Mucosa of rectum (tissue), 2 donors: ENCODE measurements at regions not wholly inside any gene's neighbourhood (a gene's known extent, or its start where the extent isn't known, plus 50 kb on each side); places are given as distances from the start of the nearest gene placed in this dataset.

Source experiments
- H3K27ac ChIP-seq, 2 donors: one replicate each; pipeline ENCODE4 v1.7.0; 2013; ENCODE audit warnings: inconsistent platforms in 2 of 2, low read depth in 2 of 2, low read length in 2 of 2
- H3K27me3 ChIP-seq, 2 donors: one replicate each; pipeline ENCODE4 v1.7.0; 2013; ENCODE audit warnings: low read length in 2 of 2; ENCODE audit not compliant: control insufficient read depth in 2 of 2, insufficient read depth in 2 of 2
- H3K36me3 ChIP-seq, 2 donors: one replicate each; pipeline ENCODE4 v1.7.0; 2013; ENCODE audit warnings: low read length in 2 of 2; ENCODE audit not compliant: control insufficient read depth in 2 of 2, insufficient read depth in 2 of 2
- H3K4me1 ChIP-seq, 2 donors: one replicate each; pipeline ENCODE4 v1.7.0; 2013; ENCODE audit warnings: low read length in 2 of 2, mild to moderate bottlenecking in 1 of 2; ENCODE audit not compliant: control insufficient read depth in 2 of 2, insufficient read depth in 2 of 2
- H3K4me3 ChIP-seq, 2 donors: one replicate each; pipeline ENCODE4 v1.7.0; 2013; ENCODE audit warnings: low read length in 2 of 2
- H3K9ac ChIP-seq, 2 donors: one replicate each; pipeline ENCODE4 v1.7.0; 2013; ENCODE audit warnings: low read length in 2 of 2, low read depth in 1 of 2, mild to moderate bottlenecking in 1 of 2
- H3K9me3 ChIP-seq, 2 donors: one replicate each; pipeline ENCODE4 v1.7.0; 2013; ENCODE audit warnings: low read length in 2 of 2; ENCODE audit not compliant: control insufficient read depth in 2 of 2
- donor health status: healthy.
- donor health status: Normal muscosa, but diverticular disease.

DNA sequence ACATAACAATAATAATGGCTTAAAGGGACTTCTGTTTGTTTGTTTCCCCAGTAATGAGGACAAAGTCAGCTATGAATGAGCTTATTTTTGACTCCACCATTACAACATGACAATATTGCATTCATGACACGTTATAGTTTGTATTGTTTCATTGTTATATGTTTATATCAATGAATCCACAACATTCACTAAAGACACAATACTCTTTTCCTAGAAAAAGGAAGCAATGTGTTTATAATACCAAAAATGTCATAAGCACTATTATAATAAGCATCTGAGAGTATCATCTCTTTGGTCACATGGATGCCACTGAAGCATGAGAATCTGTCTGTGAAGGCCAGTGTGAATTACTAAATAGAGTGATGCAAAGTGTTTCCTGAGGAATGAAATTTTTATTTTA lies 1026.9 kb upstream of the C9orf72 start:
- Histone ChIP-seq H3K27me3 (no peaks in the 10 kb centered on the region), H3K4me3 (no peak overlapping the region), H3K4me1 (no peaks in the 10 kb centered on the region), H3K27ac (no peak overlapping the region), H3K36me3 (no peaks in the 10 kb centered on the region), H3K9ac (no peak overlapping the region), H3K9me3 (no peaks in the 10 kb centered on the region)

DNA sequence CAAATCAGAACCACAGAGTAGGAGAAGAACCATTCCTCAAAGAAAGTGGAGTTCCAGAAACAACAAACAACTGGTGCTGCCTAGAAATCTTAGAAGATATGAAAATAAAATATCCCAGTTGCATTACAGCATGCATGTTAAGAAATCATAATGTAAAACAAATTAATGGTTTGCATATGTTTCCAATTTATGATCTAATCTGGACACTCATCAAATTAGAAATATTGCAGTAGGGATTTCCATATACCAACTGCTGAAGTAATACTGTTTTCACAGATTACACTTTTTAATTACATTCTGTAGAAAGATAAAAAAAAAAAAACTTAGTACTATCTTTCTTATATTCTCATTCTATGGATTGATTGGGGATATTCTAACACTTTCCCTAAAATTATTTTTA lies 1034.6 kb upstream of the C9orf72 start:
- no peaks in the 10 kb centered on the region for H3K9me3 ChIP-seq
- H3K36me3 ChIP-seq = no peaks in the 10 kb centered on the region
- no peak overlapping the region for H3K27ac ChIP-seq
- no peak overlapping the region for H3K4me3 ChIP-seq
- no peak overlapping the region for H3K9ac ChIP-seq
- no peaks in the 10 kb centered on the region for H3K27me3 ChIP-seq
- no peaks in the 10 kb centered on the region for H3K4me1 ChIP-seq

- H3K9ac ChIP-seq = no peak overlapping the region
- no peaks in the 10 kb centered on the region for H3K4me1 ChIP-seq
- no peak overlapping the region for H3K27ac ChIP-seq
- H3K27me3 ChIP-seq = no peaks in the 10 kb centered on the region
- no peak overlapping the region for H3K4me3 ChIP-seq
- no peaks in the 10 kb centered on the region for H3K9me3 ChIP-seq
- H3K36me3 ChIP-seq = no peaks in the 10 kb centered on the region
These were observed 1037.1 kb upstream of the C9orf72 start for GRCh38 chr9:28610339-28610738.

DNA sequence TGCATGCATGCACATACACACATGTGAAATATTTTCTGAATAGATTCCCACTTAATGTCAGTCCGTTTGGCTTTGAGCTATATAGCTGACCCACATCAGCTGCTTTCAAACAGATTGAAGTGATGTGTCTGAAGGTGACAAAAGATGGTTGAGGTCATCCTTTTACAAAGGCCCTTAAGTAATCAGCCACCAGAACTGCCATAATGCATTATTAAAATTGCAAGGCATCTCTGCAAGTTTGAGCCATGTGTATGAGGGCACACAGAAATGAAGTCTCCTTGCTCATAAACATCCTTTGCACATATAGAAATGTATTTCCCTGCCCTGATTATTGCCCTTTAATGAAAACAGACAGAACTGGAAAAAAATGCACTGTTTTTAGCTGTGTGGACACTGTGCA lies 1043.0 kb upstream of the C9orf72 start:
- H3K9me3 ChIP-seq = no peaks in the 10 kb centered on the region
- H3K27me3 ChIP-seq = no peaks in the 10 kb centered on the region
- H3K27ac ChIP-seq = no peak overlapping the region
- no peak overlapping the region for H3K9ac ChIP-seq
- H3K36me3 ChIP-seq = no peaks in the 10 kb centered on the region
- H3K4me1 ChIP-seq = no peaks in the 10 kb centered on the region
- H3K4me3 ChIP-seq = no peak overlapping the region

GRCh38 chr9:28620011-28620410 lies 1046.7 kb upstream of the C9orf72 start:
- Histone ChIP-seq H3K9ac (no peak overlapping the region), H3K9me3 (peaks cover 0 to 2% of the 10 kb centered on the region in 2 donors), H3K4me3 (no peak overlapping the region), H3K4me1 (no peaks in the 10 kb centered on the region), H3K27ac (no peak overlapping the region), H3K36me3 (no peaks in the 10 kb centered on the region), H3K27me3 (no peaks in the 10 kb centered on the region)

DNA sequence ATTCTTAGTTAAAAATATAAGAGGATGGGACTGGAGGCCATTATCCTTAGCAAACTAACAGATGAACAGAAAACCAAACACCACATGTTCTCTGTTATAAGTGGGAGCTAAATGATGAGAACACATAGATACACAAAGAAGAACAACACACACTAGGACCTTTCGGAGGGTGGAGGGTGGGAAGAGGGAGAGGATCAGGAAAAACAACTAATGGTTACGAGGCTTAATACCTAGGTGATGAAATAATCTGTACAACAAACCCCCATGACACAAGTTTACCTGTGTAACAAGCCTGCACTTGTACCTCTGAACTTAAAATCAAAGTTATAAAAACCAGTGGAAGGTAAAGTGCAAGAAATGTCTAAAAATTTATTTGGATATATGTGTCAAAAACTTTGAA lies 1047.4 kb upstream of the C9orf72 start:
- Histone ChIP-seq H3K27ac (no peak overlapping the region), H3K36me3 (no peaks in the 10 kb centered on the region), H3K4me3 (no peak overlapping the region), H3K9ac (no peak overlapping the region), H3K4me1 (no peaks in the 10 kb centered on the region), H3K9me3 (peaks cover 0 to 2% of the 10 kb centered on the region in 2 donors), H3K27me3 (no peaks in the 10 kb centered on the region)

- no peak overlapping the region for H3K9ac ChIP-seq
- H3K27me3 ChIP-seq = no peaks in the 10 kb centered on the region
- no peaks in the 10 kb centered on the region for H3K4me1 ChIP-seq
- H3K9me3 ChIP-seq = peaks cover 0 to 2% of the 10 kb centered on the region in 2 donors
- no peaks in the 10 kb centered on the region for H3K36me3 ChIP-seq
- H3K4me3 ChIP-seq = no peak overlapping the region
- no peak overlapping the region for H3K27ac ChIP-seq
These were observed 1051.5 kb upstream of the C9orf72 start for GRCh38 chr9:28624771-28625170.

- H3K4me1 ChIP-seq = no peaks in the 10 kb centered on the region
- no peak overlapping the region for H3K4me3 ChIP-seq
- no peaks in the 10 kb centered on the region for H3K36me3 ChIP-seq
- peaks cover 0 to 2% of the 10 kb centered on the region in 2 donors for H3K9me3 ChIP-seq
- no peak overlapping the region for H3K27ac ChIP-seq
- no peaks in the 10 kb centered on the region for H3K27me3 ChIP-seq
- no peak overlapping the region for H3K9ac ChIP-seq
These were observed 1054.8 kb upstream of the C9orf72 start for GRCh38 chr9:28628031-28628430.

- Histone ChIP-seq H3K9me3 (no peaks in the 10 kb centered on the region), H3K36me3 (no peaks in the 10 kb centered on the region), H3K4me3 (no peak overlapping the region), H3K4me1 (no peaks in the 10 kb centered on the region), H3K27ac (no peak overlapping the region), H3K27me3 (no peaks in the 10 kb centered on the region), H3K9ac (no peak overlapping the region)
These were observed 1075.4 kb upstream of the C9orf72 start for GRCh38 chr9:28648723-28649122.

GRCh38 chr9:28650327-28650726 lies 1077.0 kb upstream of the C9orf72 start:
- H3K4me3 ChIP-seq = no peak overlapping the region

DNA sequence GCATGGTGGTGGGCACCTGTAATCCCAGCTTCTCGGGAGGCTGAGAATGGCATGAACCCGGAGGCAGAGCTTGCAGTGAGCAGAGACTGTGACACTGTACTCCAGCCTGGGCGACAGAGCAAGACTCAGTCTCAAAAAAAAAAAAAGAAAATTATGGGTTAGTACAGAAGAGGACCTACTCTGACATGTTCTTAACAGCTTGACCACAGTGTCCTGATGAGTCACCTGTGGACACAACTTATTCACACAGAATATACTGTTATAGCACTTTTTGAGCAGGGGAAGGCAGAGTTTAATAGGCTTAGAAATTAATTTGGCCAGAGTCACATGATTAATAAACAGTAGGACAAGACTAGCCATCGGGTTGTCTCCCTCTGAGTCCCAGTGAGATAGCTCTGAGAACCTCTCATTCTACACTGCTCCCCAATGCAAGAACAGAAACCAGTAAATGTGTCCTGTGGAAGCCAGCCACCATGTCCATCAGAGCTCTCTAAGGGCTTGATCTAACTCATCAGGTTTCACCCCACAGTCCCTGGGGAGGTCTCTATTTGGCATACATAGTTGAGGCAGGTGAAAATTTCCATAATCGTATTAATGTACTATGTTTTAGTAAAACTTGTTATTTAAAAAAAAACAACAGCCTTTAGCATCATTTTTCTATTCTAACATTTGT lies 1077.9 kb upstream of the C9orf72 start:
- Histone ChIP-seq H3K27me3 (no peaks in the 10 kb centered on the region), H3K4me1 (no peaks in the 10 kb centered on the region)

More at GRCh38 chr9:28650327-28650726, 1077.0 kb upstream of the C9orf72 start:
- Histone ChIP-seq H3K27me3 (no peaks in the 10 kb centered on the region), H3K9me3 (no peaks in the 10 kb centered on the region), H3K9ac (no peak overlapping the region), H3K4me1 (no peaks in the 10 kb centered on the region), H3K36me3 (no peaks in the 10 kb centered on the region), H3K27ac (no peak overlapping the region)

More for the DNA sequence above, 1077.9 kb upstream of the C9orf72 start:
- H3K36me3 ChIP-seq = no peaks in the 10 kb centered on the region
- H3K9ac ChIP-seq = no peak overlapping the region
- H3K9me3 ChIP-seq = no peaks in the 10 kb centered on the region
- H3K27ac ChIP-seq = no peak overlapping the region
- H3K4me3 ChIP-seq = no peak overlapping the region
